Cardiac fibroblast (primary cell): ENCODE measurements at regions not wholly inside any gene's neighbourhood (a gene's known extent, or its start where the extent isn't known, plus 50 kb on each side); places are given as distances from the start of the nearest gene placed in this dataset.

Experiments used
- DNase-seq, 2 donors: peaks; one replicate each; pipeline versions ENCODE4 v3.0.0 to v3.0.0-alpha.2; 2010; ENCODE audit warnings: low read depth in 2 of 2
- H3K4me3 ChIP-seq, 2 donors: replicated peaks in 1 of 2; 1 replicate in 1 of 2; 2 replicates in 1 of 2; pipeline ENCODE4 v1.5.1; 2011; ENCODE audit warnings: low read depth in 2 of 2, low read length in 2 of 2, mild to moderate bottlenecking in 2 of 2, moderate library complexity in 1 of 2
- TF ChIP-seq, protein P1 (sequence below): IDR thresholded peaks from one replicate; pipeline ENCODE4 v1.5.1; 2011; ENCODE audit warnings: low read depth, mild to moderate bottlenecking, low read length, inconsistent platforms

DNA sequence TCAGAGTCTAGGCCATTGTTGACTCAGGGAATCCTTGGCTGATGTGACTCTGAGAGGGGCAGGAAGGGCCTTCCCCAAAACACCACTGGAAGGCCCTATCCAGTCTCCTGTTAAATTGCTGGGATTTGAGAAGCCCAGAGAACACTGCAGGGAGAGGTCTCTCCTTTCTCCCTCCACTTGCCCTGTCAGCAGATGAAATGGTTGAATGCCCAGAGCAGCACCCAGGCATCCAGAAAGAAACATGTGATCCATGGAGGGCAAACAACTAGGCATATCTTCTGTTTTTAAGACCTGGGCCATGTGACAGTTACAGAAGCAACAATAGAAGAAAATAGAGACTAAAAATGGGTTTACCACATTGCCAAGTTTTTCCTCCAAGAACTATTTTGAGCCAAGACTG lies 291.1 kb downstream of the QDPR start:
- no peak overlapping the region for H3K4me3 ChIP-seq
- no peak for DNase-seq
- TF ChIP-seq, protein P1, sequence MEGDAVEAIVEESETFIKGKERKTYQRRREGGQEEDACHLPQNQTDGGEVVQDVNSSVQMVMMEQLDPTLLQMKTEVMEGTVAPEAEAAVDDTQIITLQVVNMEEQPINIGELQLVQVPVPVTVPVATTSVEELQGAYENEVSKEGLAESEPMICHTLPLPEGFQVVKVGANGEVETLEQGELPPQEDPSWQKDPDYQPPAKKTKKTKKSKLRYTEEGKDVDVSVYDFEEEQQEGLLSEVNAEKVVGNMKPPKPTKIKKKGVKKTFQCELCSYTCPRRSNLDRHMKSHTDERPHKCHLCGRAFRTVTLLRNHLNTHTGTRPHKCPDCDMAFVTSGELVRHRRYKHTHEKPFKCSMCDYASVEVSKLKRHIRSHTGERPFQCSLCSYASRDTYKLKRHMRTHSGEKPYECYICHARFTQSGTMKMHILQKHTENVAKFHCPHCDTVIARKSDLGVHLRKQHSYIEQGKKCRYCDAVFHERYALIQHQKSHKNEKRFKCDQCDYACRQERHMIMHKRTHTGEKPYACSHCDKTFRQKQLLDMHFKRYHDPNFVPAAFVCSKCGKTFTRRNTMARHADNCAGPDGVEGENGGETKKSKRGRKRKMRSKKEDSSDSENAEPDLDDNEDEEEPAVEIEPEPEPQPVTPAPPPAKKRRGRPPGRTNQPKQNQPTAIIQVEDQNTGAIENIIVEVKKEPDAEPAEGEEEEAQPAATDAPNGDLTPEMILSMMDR, result no peak

DNA sequence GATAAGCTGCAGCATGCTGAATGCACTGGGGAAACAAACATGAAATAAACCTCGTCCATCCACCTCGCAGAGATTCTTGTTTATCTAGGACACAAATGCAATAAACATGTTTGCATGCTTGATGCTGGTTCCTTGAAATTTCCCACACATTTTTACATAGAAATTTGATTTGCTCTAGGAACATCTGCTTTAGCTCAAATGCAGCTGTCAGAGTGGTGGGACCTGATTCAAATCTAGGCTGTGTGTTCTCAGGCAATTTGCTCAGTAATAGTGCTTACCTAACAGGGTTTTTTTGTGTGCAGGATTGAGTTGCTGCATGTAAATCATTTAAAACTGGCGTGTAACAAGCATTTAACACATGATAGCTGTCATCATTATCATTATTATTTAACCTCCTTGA lies 293.1 kb downstream of the QDPR start:
- TF ChIP-seq, protein P1, result no peak
- DNase-seq, result peak in 1 of 2 donors; percentile 14
- no peak overlapping the region for H3K4me3 ChIP-seq

DNA sequence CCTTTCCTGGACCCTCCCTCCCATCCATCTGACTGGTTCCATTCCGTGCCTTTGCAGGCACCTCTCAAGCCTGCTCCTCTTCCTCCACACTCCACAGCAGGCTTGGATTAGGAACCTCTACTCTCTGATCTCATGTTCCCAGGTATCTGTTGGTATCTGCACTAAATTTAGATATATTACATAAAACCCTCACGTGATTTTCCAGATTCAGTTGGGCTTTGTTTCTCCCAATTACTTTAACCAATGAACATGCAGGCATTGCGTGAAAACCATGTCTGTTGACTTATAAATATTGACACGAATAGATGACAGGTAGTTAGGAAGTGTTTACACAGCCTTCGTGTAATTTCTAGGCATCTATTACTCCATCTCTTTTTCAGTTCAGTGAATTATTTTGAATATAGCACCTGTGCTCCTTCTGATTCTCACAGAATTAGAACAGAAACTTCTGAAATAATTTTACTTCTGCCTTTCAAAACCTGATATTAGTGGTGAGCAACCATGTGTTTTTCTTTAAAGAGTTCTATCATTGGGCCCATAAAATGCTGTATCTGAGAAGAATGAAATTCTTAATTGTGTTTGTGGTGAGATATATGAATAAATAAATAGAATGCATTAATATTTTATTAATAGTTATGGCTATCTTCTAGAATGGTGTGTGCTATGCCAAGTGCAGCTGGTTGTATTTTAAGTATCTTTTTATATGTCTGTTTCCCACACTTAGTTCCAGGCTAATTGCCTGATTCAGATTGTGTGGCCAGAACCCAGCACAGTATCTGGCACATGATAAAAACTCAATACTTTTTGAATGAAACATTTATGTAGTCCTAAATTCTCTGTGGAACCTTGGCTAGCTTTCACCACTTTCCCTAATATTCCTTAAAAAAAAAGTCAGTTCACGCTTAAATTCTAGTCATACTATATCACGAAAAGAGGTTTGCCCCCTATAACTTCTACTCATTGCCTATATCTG lies 304.8 kb downstream of the QDPR start:
- no peak overlapping the region for H3K4me3 ChIP-seq
- TF ChIP-seq, protein P1, result no peak
- no peak for DNase-seq

DNA sequence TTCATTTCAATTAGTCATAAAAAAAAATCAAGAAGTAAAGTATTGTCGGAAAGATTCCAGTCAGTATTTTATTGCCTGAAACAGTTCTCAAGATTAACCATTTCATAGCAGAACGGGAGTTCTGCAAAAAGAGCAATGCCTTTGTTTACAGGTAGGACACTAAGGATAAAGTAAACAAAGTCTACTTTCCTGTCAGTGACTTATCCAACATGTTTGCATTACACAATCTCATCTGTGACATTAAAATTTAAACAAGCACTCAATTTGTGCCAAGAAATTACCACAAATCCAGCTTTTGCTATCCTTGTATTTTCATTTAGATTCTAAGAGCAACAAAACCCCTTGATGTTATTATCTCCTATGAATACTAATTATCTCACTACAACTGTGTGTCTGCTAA lies 306.5 kb upstream of the LDB2 start:
- TF ChIP-seq, protein P1, result no peak

DNA sequence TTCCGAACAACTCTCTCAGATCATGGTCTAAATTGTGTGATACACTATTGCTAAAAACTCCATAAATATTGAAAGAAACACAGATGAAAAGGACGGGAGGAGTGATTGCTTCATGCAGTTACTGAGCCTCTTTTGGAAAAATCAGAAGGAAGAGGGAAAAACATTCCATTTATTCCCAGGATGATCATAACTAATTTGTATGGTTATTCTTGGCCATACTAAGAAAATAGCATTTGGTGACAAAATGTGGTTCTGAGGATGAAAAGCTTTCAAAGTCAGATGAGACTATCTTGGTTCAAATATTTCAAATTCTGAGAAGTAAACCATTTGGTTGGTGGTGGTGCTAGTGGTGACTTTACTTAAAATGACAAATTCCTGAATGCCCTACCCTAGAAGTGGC lies 305.4 kb upstream of the LDB2 start:
- TF ChIP-seq, protein P1, result no peak
- DNase-seq, result no peak
- H3K4me3 ChIP-seq, result no peak overlapping the region

More for the DNA sequence above, 306.5 kb upstream of the LDB2 start:
- no peak overlapping the region for H3K4me3 ChIP-seq
- DNase-seq, result no peak

DNA sequence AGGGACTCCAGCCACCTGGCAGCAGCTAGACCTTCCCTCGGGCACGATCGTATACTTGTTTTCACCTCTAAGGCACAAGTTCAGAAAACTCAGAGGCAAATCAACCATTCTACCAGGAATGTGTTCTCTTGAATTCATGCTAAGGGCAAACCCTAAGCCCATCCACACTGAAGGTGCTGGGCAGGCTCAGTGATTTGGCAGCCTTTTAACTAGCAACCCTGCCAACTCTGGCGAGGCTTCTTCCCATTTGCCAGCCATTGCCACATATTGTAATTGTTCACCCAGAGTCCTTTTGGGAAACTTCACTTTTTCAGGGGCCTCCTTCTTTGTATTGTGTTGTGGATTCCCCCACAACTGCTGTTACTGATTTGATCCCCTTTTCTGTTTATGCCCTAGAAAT lies 298.6 kb upstream of the LDB2 start:
- no peak for DNase-seq
- TF ChIP-seq, protein P1, result no peak
- H3K4me3 ChIP-seq, result no peak overlapping the region
